WTC11 (cell line): ENCODE measurements at regions not wholly inside any gene's neighbourhood (a gene's known extent, or its start where the extent isn't known, plus 50 kb on each side); places are given as distances from the start of the nearest gene placed in this dataset.
"Not testable (repeated sequence)": the region's sequence is repeated elsewhere in the genome, so short reads cannot be mapped to it uniquely, and the experiment has no call there.

Experiments
- CTCF ChIP-seq: fragments of 200-600 bp; IDR thresholded peaks from 2 replicates; pipeline ENCODE4 v1.8.0; 2022; ENCODE audit warnings: antibody characterized with exemption
- ETV6 ChIP-seq: sonication (generic); formaldehyde crosslinking; IDR thresholded peaks from 2 replicates; pipeline ENCODE4 v1.8.1; 2022; ENCODE audit warnings: mild to moderate bottlenecking, missing genetic modification reagents
- FOXP4 ChIP-seq: sonication (generic); formaldehyde crosslinking; IDR thresholded peaks from 2 replicates; pipeline ENCODE4 v1.8.0; 2022; ENCODE audit warnings: mild to moderate bottlenecking, missing genetic modification reagents
- NFE2L1 ChIP-seq: sonication (generic); formaldehyde crosslinking; IDR thresholded peaks from 2 replicates; pipeline ENCODE4 v1.8.1; 2023; ENCODE audit warnings: missing genetic modification reagents
- NR2C2 ChIP-seq: sonication (generic); formaldehyde crosslinking; IDR thresholded peaks from 2 replicates; pipeline ENCODE4 v1.8.0; 2022; ENCODE audit warnings: mild to moderate bottlenecking, missing genetic modification reagents
- PREB ChIP-seq: sonication (generic); formaldehyde crosslinking; IDR thresholded peaks from 2 replicates; pipeline ENCODE4 v1.8.1; 2022; ENCODE audit warnings: mild to moderate bottlenecking, missing genetic modification reagents, moderate library complexity, borderline replicate concordance
- SP1 ChIP-seq: sonication (generic); formaldehyde crosslinking; conservative IDR thresholded peaks from 2 replicates; pipeline ENCODE4 v1.8.1; 2022; ENCODE audit warnings: missing genetic modification reagents
- TP53 ChIP-seq: sonication (generic); formaldehyde crosslinking; IDR thresholded peaks from 2 replicates; pipeline ENCODE4 v1.8.1; 2023; ENCODE audit warnings: mild to moderate bottlenecking, missing genetic modification reagents
- ZNF263 ChIP-seq: sonication (generic); formaldehyde crosslinking; IDR thresholded peaks from 2 replicates; pipeline ENCODE4 v1.8.1; 2022; ENCODE audit warnings: low read depth, mild to moderate bottlenecking, moderate library complexity, missing genetic modification reagents
- ZNF425 ChIP-seq: fragments of 250-450 bp; sonication (Bioruptor Pico); conservative IDR thresholded peaks from 2 replicates; pipeline ENCODE4 v1.9.0; 2021; ENCODE audit warnings: mild to moderate bottlenecking

GRCh38 chr9:62667137-62667824 lies 1477.4 kb downstream of the SPATA31A7 start:
- TF ChIP-seq PREB (CRISPR knock-in tag); CTCF; ZNF425 (CRISPR knock-in tag); NFE2L1 (CRISPR knock-in tag); FOXP4 (CRISPR knock-in tag); TP53 (CRISPR knock-in tag); NR2C2; ZNF263 (CRISPR knock-in tag); ETV6; SP1 (CRISPR knock-in tag): not testable (repeated sequence)
